ENCODE measurements at regions not wholly inside any gene's neighbourhood (a gene's known extent, or its start where the extent isn't known, plus 50 kb on each side); places are given as distances from the start of the nearest gene placed in this dataset.

DNA sequence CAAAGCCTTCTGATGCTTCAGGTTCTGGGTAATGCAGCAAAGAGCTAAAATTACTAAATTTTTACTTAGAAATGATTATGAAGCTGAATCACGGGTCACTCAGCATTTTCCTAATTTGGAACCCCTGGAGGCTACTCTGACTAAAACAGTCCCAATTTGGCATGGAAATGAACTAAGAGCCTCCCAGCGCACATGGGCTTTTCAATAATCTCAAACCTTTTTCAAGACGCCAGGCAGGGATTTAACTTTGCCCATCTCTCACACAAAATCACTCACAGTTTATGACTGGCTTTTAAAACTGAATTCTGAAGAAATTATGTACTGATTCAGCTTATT is 68.3 kb downstream of the LLPH start:
- Histone ChIP-seq H3K18ac (ENCODE audit: low read length) (no peak overlapping the region), H3K4me2 (ENCODE audit: insufficient read depth, low read length, poor library complexity, severe bottlenecking) (no peak overlapping the region), H2BK15ac (ENCODE audit: low read length) (no peak overlapping the region), H4K8ac (ENCODE audit: low read depth, low read length) (no peak overlapping the region), H3K9me3 (replicated peaks in 1 of 2; ENCODE audit: control insufficient read depth in 2 of 2, insufficient read depth in 1 of 2, low read depth in 1 of 2, low read length in 2 of 2) (no peaks in the 10 kb centered on the region), H2AFZ (ENCODE audit: low read length) (no peak overlapping the region), H2BK12ac (ENCODE audit: low read length) (no peak overlapping the region), H2BK5ac (ENCODE audit: low read length) (no peak overlapping the region), H2BK120ac (ENCODE audit: low read depth, low read length) (no peak overlapping the region), H3K27me3 (ENCODE audit: control insufficient read depth in 3 of 3, insufficient read depth in 3 of 3, low read depth in 1 of 3, low read length in 3 of 3) (no peaks in the 10 kb centered on the region), H3K4me1 (ENCODE audit: control insufficient read depth in 2 of 2, insufficient read depth in 1 of 2, low read depth in 1 of 2, low read length in 2 of 2) (peaks cover 0 to 11% of the 10 kb centered on the region in 2 donors), H3K79me1 (ENCODE audit: low read depth, low read length) (no peaks in the 10 kb centered on the region), H3K36me3 (replicated peaks in 1 of 2; ENCODE audit: control insufficient read depth in 2 of 2, insufficient read depth in 2 of 2, low read length in 2 of 2) (no peaks in the 10 kb centered on the region), H3K4me3 (ENCODE audit: low read length in 2 of 2) (no peak overlapping the region), H3K23ac (ENCODE audit: low read depth, low read length, poor library complexity) (no peak overlapping the region), H3K14ac (ENCODE audit: low read length) (no peak overlapping the region), H2AK5ac (ENCODE audit: low read depth, low read length) (no peak overlapping the region), H3K4ac (ENCODE audit: low read length) (no peak overlapping the region), H4K91ac (ENCODE audit: low read depth, low read length, poor library complexity) (no peak overlapping the region), H3K9ac (ENCODE audit: low read depth, low read length, poor library complexity) (no peak overlapping the region), H3K27ac (replicated peaks; ENCODE audit: low read length) (no peak overlapping the region)
- no peak for DNase-seq (ENCODE audit: low spot score)
- WGBS, 2 donors (ENCODE audit: extremely low coverage in 2 of 2, insufficient read length in 2 of 2, insufficient replicate concordance in 1 of 2) = no CpG with 5 or more reads among the region's 3 CpGs

- H3K18ac ChIP-seq (ENCODE audit: low read length) = no peak overlapping the region
- H2BK12ac ChIP-seq (ENCODE audit: low read length) = no peak overlapping the region
- H2AK5ac ChIP-seq (ENCODE audit: low read depth, low read length) = no peak overlapping the region
- H2BK15ac ChIP-seq (ENCODE audit: low read length) = no peak overlapping the region
- no peak overlapping the region for H3K9ac ChIP-seq (ENCODE audit: low read depth, low read length, poor library complexity)
- no peak overlapping the region for H2BK120ac ChIP-seq (ENCODE audit: low read depth, low read length)
- H2AFZ ChIP-seq (ENCODE audit: low read length) = no peak overlapping the region
- DNase-seq (ENCODE audit: low spot score) = no peak
- no peaks in the 10 kb centered on the region for H3K9me3 ChIP-seq (replicated peaks in 1 of 2; ENCODE audit: control insufficient read depth in 2 of 2, insufficient read depth in 1 of 2, low read depth in 1 of 2, low read length in 2 of 2)
- no peak overlapping the region for H3K4me2 ChIP-seq (ENCODE audit: insufficient read depth, low read length, poor library complexity, severe bottlenecking)
- no peak overlapping the region for H3K4ac ChIP-seq (ENCODE audit: low read length)
- WGBS, 2 donors (ENCODE audit: extremely low coverage in 2 of 2, insufficient read length in 2 of 2, insufficient replicate concordance in 1 of 2) = no CpG with 5 or more reads among the region's 10 CpGs
- no peaks in the 10 kb centered on the region for H3K79me1 ChIP-seq (ENCODE audit: low read depth, low read length)
- no peak overlapping the region for H3K27ac ChIP-seq (replicated peaks; ENCODE audit: low read length)
- no peak overlapping the region for H4K91ac ChIP-seq (ENCODE audit: low read depth, low read length, poor library complexity)
- peaks cover 0 to 10% of the 10 kb centered on the region in 2 donors for H3K4me1 ChIP-seq (ENCODE audit: control insufficient read depth in 2 of 2, insufficient read depth in 1 of 2, low read depth in 1 of 2, low read length in 2 of 2)
- H3K4me3 ChIP-seq (ENCODE audit: low read length in 2 of 2) = no peak overlapping the region
- H2BK5ac ChIP-seq (ENCODE audit: low read length) = no peak overlapping the region
- H3K36me3 ChIP-seq (replicated peaks in 1 of 2; ENCODE audit: control insufficient read depth in 2 of 2, insufficient read depth in 2 of 2, low read length in 2 of 2) = no peaks in the 10 kb centered on the region
- no peaks in the 10 kb centered on the region for H3K27me3 ChIP-seq (ENCODE audit: control insufficient read depth in 3 of 3, insufficient read depth in 3 of 3, low read depth in 1 of 3, low read length in 3 of 3)
- no peak overlapping the region for H3K14ac ChIP-seq (ENCODE audit: low read length)
- no peak overlapping the region for H4K8ac ChIP-seq (ENCODE audit: low read depth, low read length)
- H3K23ac ChIP-seq (ENCODE audit: low read depth, low read length, poor library complexity) = no peak overlapping the region
Observed at GRCh38 chr12:66061557-66062289, 68.8 kb downstream of the LLPH start.

- no peak overlapping the region for H2AFZ ChIP-seq (ENCODE audit: low read length)
- no peak overlapping the region for H2BK120ac ChIP-seq (ENCODE audit: low read depth, low read length)
- DNase-seq (ENCODE audit: low spot score) = no peak
- H2AK5ac ChIP-seq (ENCODE audit: low read depth, low read length) = no peak overlapping the region
- WGBS, 2 donors (ENCODE audit: extremely low coverage in 2 of 2, insufficient read length in 2 of 2, insufficient replicate concordance in 1 of 2) = no CpG with 5 or more reads among the region's 3 CpGs
- H3K9me3 ChIP-seq (replicated peaks in 1 of 2; ENCODE audit: control insufficient read depth in 2 of 2, insufficient read depth in 1 of 2, low read depth in 1 of 2, low read length in 2 of 2) = no peaks in the 10 kb centered on the region
- no peak overlapping the region for H3K4me2 ChIP-seq (ENCODE audit: insufficient read depth, low read length, poor library complexity, severe bottlenecking)
- peaks cover 0 to 7% of the 10 kb centered on the region in 2 donors for H3K4me1 ChIP-seq (ENCODE audit: control insufficient read depth in 2 of 2, insufficient read depth in 1 of 2, low read depth in 1 of 2, low read length in 2 of 2)
- no peak overlapping the region for H4K8ac ChIP-seq (ENCODE audit: low read depth, low read length)
- H3K27ac ChIP-seq (replicated peaks; ENCODE audit: low read length) = no peak overlapping the region
- H3K4me3 ChIP-seq (ENCODE audit: low read length in 2 of 2) = no peak overlapping the region
- no peak overlapping the region for H2BK12ac ChIP-seq (ENCODE audit: low read length)
- no peak overlapping the region for H2BK15ac ChIP-seq (ENCODE audit: low read length)
- H3K18ac ChIP-seq (ENCODE audit: low read length) = no peak overlapping the region
- H3K79me1 ChIP-seq (ENCODE audit: low read depth, low read length) = no peaks in the 10 kb centered on the region
- no peak overlapping the region for H3K9ac ChIP-seq (ENCODE audit: low read depth, low read length, poor library complexity)
- H3K14ac ChIP-seq (ENCODE audit: low read length) = no peak overlapping the region
- no peak overlapping the region for H4K91ac ChIP-seq (ENCODE audit: low read depth, low read length, poor library complexity)
- H3K23ac ChIP-seq (ENCODE audit: low read depth, low read length, poor library complexity) = no peak overlapping the region
- H2BK5ac ChIP-seq (ENCODE audit: low read length) = no peak overlapping the region
- no peaks in the 10 kb centered on the region for H3K27me3 ChIP-seq (ENCODE audit: control insufficient read depth in 3 of 3, insufficient read depth in 3 of 3, low read depth in 1 of 3, low read length in 3 of 3)
- H3K36me3 ChIP-seq (replicated peaks in 1 of 2; ENCODE audit: control insufficient read depth in 2 of 2, insufficient read depth in 2 of 2, low read length in 2 of 2) = no peaks in the 10 kb centered on the region
- no peak overlapping the region for H3K4ac ChIP-seq (ENCODE audit: low read length)
Observed at GRCh38 chr12:66061076-66061475, 69.5 kb downstream of the LLPH start.

DNA sequence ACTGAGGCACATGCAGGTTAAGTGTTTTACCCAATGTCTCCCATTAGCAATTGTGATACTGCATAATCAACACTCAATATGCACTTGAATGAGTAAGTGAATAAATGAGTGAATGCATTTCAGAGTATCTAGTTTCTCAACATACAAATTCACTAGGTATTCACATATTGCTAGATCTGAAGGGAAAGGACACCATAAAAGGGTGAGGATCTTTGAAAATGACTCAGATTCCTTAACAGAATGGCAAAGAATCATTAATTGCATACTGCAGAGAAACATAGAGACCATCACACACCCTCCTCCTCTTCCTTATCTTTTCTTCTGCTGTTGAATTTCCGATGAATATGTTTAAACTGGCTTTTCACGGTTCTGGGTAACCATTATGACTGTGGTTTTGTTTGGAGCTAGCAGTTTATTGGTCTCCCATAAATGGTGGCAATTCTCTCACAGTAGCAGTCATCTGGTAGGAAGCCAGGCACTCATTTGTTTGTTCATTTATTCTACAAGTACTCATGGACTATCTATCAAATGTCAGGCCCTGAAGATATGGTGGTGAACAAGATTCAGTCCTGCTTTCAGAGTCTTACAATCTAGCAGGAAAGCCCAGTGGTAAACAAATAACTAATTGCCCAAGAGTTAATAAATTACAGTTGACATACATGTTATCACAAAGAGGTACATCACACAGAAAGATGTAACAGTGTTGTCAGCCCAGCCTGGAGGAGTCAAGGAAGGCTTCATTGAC is 70.2 kb downstream of the LLPH start:
- no peak overlapping the region for H2BK15ac ChIP-seq (ENCODE audit: low read length)

More for the DNA sequence above, 70.2 kb downstream of the LLPH start:
- DNase-seq (ENCODE audit: low spot score) = no peak
- Histone ChIP-seq H3K18ac (ENCODE audit: low read length) (no peak overlapping the region), H3K9ac (ENCODE audit: low read depth, low read length, poor library complexity) (no peak overlapping the region), H3K79me1 (ENCODE audit: low read depth, low read length) (no peaks in the 10 kb centered on the region), H3K36me3 (replicated peaks in 1 of 2; ENCODE audit: control insufficient read depth in 2 of 2, insufficient read depth in 2 of 2, low read length in 2 of 2) (no peaks in the 10 kb centered on the region), H3K4me3 (ENCODE audit: low read length in 2 of 2) (no peak overlapping the region), H2AFZ (ENCODE audit: low read length) (no peak overlapping the region), H3K9me3 (replicated peaks in 1 of 2; ENCODE audit: control insufficient read depth in 2 of 2, insufficient read depth in 1 of 2, low read depth in 1 of 2, low read length in 2 of 2) (no peaks in the 10 kb centered on the region), H3K27me3 (ENCODE audit: control insufficient read depth in 3 of 3, insufficient read depth in 3 of 3, low read depth in 1 of 3, low read length in 3 of 3) (no peaks in the 10 kb centered on the region), H2AK5ac (ENCODE audit: low read depth, low read length) (no peak overlapping the region), H3K23ac (ENCODE audit: low read depth, low read length, poor library complexity) (no peak overlapping the region), H3K4ac (ENCODE audit: low read length) (no peak overlapping the region), H2BK12ac (ENCODE audit: low read length) (no peak overlapping the region), H3K4me2 (ENCODE audit: insufficient read depth, low read length, poor library complexity, severe bottlenecking) (no peak overlapping the region), H3K4me1 (ENCODE audit: control insufficient read depth in 2 of 2, insufficient read depth in 1 of 2, low read depth in 1 of 2, low read length in 2 of 2) (peaks cover 0 to 7% of the 10 kb centered on the region in 2 donors), H2BK5ac (ENCODE audit: low read length) (no peak overlapping the region), H2BK120ac (ENCODE audit: low read depth, low read length) (no peak overlapping the region), H4K8ac (ENCODE audit: low read depth, low read length) (no peak overlapping the region), H3K27ac (replicated peaks; ENCODE audit: low read length) (no peak overlapping the region), H3K14ac (ENCODE audit: low read length) (no peak overlapping the region), H4K91ac (ENCODE audit: low read depth, low read length, poor library complexity) (no peak overlapping the region)
- no CpG with 5 or more reads among the region's 2 CpGs for WGBS, 2 donors (ENCODE audit: extremely low coverage in 2 of 2, insufficient read length in 2 of 2, insufficient replicate concordance in 1 of 2)

All from neuronal stem cell (in vitro differentiated cells).